WI38 (cell line): ENCODE measurements at regions not wholly inside any gene's neighbourhood (a gene's known extent, or its start where the extent isn't known, plus 50 kb on each side); places are given as distances from the start of the nearest gene placed in this dataset.
"Not testable (repeated sequence)": the region's sequence is repeated elsewhere in the genome, so short reads cannot be mapped to it uniquely, and the experiment has no call there.

Source experiments
- H3K4me3 ChIP-seq: 2 replicates; pipeline ENCODE4 v1.5.1; 2011; ENCODE audit warnings: low read depth, mild to moderate bottlenecking, control low read depth, low read length
- CTCF ChIP-seq: IDR thresholded peaks from 2 replicates; pipeline ENCODE4 v1.5.1; 2012; ENCODE audit warnings: low read depth, mild to moderate bottlenecking, control low read depth, low read length

DNA sequence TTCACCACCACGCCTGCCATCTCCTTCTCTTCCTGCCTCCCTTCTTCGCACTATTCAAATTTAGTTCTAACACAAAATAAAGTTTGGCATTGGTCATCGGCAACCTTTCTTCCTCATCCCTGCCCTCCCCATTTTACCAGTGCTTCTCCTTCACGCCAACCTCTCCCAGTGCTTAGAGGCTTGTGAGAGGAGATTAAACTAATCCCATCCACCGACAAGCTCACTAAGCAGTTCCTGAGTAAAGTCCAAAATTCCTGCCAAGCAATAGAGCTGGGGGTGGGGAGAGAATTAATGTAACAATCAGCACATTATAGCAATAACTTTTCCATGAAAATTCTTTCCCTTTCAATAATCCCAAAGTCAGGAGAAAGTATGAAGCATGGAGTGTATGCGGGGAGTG, 157.4 kb upstream of the GMNC start:
- no peak for TF ChIP-seq CTCF
- H3K4me3 ChIP-seq: no peak overlapping the region

DNA sequence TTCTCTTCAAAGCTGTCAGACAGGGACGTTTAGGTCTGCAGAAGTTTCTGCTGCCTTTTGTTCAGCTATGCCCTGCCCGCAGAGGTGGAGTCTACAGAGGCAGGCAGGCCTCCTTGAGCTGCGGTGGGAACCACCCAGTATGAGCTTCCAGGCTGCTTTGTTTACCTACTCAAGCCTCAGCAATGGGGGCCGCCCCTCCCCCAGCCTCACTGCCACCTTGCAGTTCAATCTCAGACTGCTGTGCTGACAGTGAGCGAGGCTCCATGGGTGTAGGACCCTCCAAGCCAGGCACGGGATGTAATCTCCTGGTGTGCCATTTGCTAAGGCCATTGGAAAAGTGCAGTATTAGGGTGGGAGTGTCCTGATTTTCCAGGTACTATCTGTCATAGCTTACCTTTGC, 153.5 kb upstream of the GMNC start:
- not testable (repeated sequence) for H3K4me3 ChIP-seq

- no peak overlapping the region for H3K4me3 ChIP-seq
- no peak for TF ChIP-seq CTCF
These were observed 145.6 kb upstream of the GMNC start for GRCh38 chr3:191008074-191008473.

- TF ChIP-seq CTCF: no peak
These were observed 143.3 kb upstream of the GMNC start for GRCh38 chr3:191005790-191006189.

DNA sequence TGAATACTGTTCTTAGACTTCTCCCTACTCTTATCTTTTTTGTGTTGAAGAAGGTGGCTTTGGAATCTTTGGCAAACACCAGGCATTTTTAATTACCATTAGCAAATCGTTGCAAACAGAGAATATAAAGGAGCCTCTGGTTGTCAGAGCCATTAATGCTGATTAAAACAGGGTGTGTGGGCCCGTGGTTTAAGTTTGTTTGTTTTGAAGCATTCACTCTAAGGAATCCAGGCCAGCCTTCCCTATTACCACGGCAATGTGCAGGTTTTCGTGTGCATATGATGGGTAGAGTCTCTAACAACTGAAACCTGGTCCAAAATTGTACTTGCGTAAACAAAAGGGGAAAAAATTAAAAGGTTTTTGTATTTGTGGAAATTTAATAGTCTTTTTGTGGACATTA, 141.2 kb upstream of the GMNC start:
- TF ChIP-seq CTCF: no peak
- H3K4me3 ChIP-seq: no peak overlapping the region

More at GRCh38 chr3:191005790-191006189, 143.3 kb upstream of the GMNC start:
- no peak overlapping the region for H3K4me3 ChIP-seq

DNA sequence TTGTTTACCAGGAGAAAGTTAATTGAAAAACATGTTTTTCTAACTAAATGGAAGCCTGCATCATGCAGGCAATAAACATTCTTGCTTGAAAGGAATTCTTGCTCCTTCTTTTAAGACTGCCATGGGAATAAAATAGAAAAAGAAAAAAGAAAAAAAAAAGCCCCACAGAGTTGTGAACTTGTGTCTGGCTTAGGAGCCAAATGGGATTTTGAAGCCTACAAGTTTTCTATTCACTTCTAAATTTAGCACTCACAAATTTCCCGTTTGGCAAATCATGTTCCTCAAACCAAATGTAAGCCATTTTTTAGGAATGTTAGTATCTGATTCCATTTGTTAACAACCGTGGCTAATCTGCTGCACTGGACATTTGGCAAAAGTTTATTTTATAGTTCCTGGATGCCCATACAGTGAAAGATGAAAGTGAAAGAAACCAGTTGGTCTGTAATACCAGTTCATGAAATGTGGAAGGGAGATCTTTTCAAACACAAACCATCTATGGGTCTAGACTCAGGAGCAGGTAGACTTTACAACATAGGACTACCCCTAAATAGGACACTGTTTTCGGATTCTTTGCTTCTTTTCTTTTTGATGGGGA, 133.8 kb upstream of the GMNC start:
- TF ChIP-seq CTCF: no peak
- 0 out of 2 replicates have a peak overlapping the region, but pooled peaks have one; percentile 5 for H3K4me3 ChIP-seq

DNA sequence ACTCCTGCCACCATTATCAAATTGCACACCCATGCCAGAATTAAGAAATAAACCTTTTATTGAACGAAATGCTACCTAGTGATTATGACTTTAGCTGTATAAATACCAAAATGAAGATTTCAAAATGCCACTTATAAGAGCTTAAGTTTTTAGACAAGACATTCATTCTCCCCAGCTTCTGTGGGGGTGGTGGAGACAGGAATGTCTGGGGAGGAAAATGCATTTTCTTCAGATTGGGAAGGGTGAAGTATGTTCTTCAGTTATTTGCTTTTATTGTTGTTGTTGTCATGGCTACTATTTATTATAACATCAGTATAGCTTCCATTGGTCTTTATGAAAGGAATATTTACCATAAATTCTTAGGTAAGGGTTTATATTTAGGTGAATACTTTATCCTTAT, 132.7 kb upstream of the GMNC start:
- no peak overlapping the region for H3K4me3 ChIP-seq
- TF ChIP-seq CTCF: no peak

GRCh38 chr3:190990898-190991297, 128.4 kb upstream of the GMNC start:
- no peak overlapping the region for H3K4me3 ChIP-seq
- no peak for TF ChIP-seq CTCF
